ENCODE measurements at regions not wholly inside any gene's neighbourhood (a gene's known extent, or its start where the extent isn't known, plus 50 kb on each side); places are given as distances from the start of the nearest gene placed in this dataset.

- DNase-seq, result no peak
Observed at GRCh38 chr15:47561102-47561501, 156.2 kb upstream of the SEMA6D start.

- no peak for DNase-seq
Observed at GRCh38 chr15:47565949-47566348, 151.4 kb upstream of the SEMA6D start.

- no peak for DNase-seq
Observed at GRCh38 chr15:47566610-47567009, 150.7 kb upstream of the SEMA6D start.

GRCh38 chr15:47568030-47568429 is 149.3 kb upstream of the SEMA6D start:
- no peak for DNase-seq

GRCh38 chr15:47570044-47570443 is 147.3 kb upstream of the SEMA6D start:
- no peak for DNase-seq

- DNase-seq, result no peak
Observed at GRCh38 chr15:47570451-47570850, 146.9 kb upstream of the SEMA6D start.

- DNase-seq, result no peak
Observed at GRCh38 chr15:47570881-47571640, 146.2 kb upstream of the SEMA6D start.

- DNase-seq, result no peak
Observed at GRCh38 chr15:47573673-47574072, 143.6 kb upstream of the SEMA6D start.

GRCh38 chr15:47577000-47577399 is 140.3 kb upstream of the SEMA6D start:
- no peak for DNase-seq

- no peak for DNase-seq
Observed at GRCh38 chr15:47577461-47577860, 139.8 kb upstream of the SEMA6D start.

GRCh38 chr15:47582233-47582632 is 135.1 kb upstream of the SEMA6D start:
- DNase-seq, result no peak

- no peak for DNase-seq
Observed at GRCh38 chr15:47584316-47584715, 133.0 kb upstream of the SEMA6D start.

- DNase-seq, result no peak
Observed at GRCh38 chr15:47586653-47587224, 130.6 kb upstream of the SEMA6D start.

GRCh38 chr15:47587940-47588802 is 129.1 kb upstream of the SEMA6D start:
- no peak for DNase-seq

- DNase-seq, result no peak
Observed at GRCh38 chr15:47588958-47589357, 128.3 kb upstream of the SEMA6D start.

GRCh38 chr15:47598996-47599395 is 118.3 kb upstream of the SEMA6D start:
- no peak for DNase-seq

GRCh38 chr15:47599806-47600205 is 117.5 kb upstream of the SEMA6D start:
- no peak for DNase-seq

GRCh38 chr15:47602121-47602520 is 115.2 kb upstream of the SEMA6D start:
- no peak for DNase-seq

- no peak for DNase-seq
Observed at GRCh38 chr15:47603026-47603425, 114.3 kb upstream of the SEMA6D start.

- no peak for DNase-seq
Observed at GRCh38 chr15:47607695-47608094, 109.6 kb upstream of the SEMA6D start.

GRCh38 chr15:47609693-47610092 is 107.6 kb upstream of the SEMA6D start:
- DNase-seq, result no peak

GRCh38 chr15:47610736-47611135 is 106.6 kb upstream of the SEMA6D start:
- no peak for DNase-seq

- DNase-seq, result no peak
Observed at GRCh38 chr15:47614360-47615011, 102.8 kb upstream of the SEMA6D start.
